Mesothelial cell of epicardium (in vitro differentiated cells): ENCODE measurements at regions not wholly inside any gene's neighbourhood (a gene's known extent, or its start where the extent isn't known, plus 50 kb on each side); places are given as distances from the start of the nearest gene placed in this dataset.

Experiments used
- DNase-seq, 2 experiments: peaks; one replicate each; pipeline ENCODE4 v3.0.0; 2021; ENCODE audit warnings: low spot score in 2 of 2; ENCODE audit not compliant: unreplicated experiment in 2 of 2
- H3K27ac Mint-ChIP-seq: 2 replicates; pipeline ENCODE4 v1.8.0; 2021; ENCODE audit warnings: mixed read lengths
- H3K27me3 Mint-ChIP-seq: 2 replicates; pipeline ENCODE4 v1.8.0; 2021; ENCODE audit warnings: low read depth, mixed read lengths
- H3K36me3 Mint-ChIP-seq: 2 replicates; pipeline ENCODE4 v1.8.0; 2021; ENCODE audit warnings: mixed read lengths
- H3K4me1 Mint-ChIP-seq: 2 replicates; pipeline ENCODE4 v1.8.0; 2021; ENCODE audit warnings: mixed read lengths
- H3K4me3 Mint-ChIP-seq: 2 replicates; pipeline ENCODE4 v1.8.0; 2021; ENCODE audit warnings: mild to moderate bottlenecking, moderate library complexity, mixed read lengths
- H3K9me3 Mint-ChIP-seq: 2 replicates; pipeline ENCODE4 v1.8.0; 2021; ENCODE audit warnings: mixed read lengths
- TF ChIP-seq, protein P1 (sequence below): fragments of 200-600 bp; sonication (generic); IDR thresholded peaks from one replicate; pipeline ENCODE4 v1.5.0; 2021; ENCODE audit warnings: antibody characterized with exemption; ENCODE audit not compliant: unreplicated experiment

DNA sequence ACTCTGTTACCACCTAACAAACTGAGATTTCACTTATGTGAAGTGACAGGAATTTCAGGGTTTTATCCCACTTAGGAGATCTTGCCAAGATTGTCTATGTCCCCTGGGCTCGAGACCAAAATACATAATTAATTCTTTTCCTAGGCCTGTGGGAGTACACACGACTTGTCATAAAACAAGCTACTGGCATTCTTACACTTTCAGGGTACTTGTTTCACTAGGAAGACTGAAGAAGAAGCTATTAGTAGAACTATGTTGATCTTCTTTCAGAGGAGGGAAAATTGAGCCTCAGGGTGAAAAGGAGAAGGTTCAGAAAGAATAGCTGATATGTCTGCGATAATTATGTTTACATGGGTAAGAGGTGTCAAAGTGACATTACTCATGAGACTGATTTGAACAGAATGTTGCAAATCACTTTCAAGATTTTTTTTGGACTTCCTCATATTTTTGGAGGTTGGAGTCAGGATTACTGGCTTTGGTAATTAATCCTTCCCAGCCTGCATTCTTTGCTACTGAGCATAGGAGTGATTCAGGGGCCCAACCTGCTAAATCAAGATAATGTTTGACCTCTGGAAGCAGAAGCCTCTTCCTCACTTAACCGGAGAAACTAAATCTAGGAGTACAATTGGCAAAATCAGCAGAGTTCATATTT, 240.0 kb upstream of the NT5C1B start:
- H3K36me3 Mint-ChIP-seq, result no peaks in the 10 kb centered on the region
- TF ChIP-seq, protein P1, sequence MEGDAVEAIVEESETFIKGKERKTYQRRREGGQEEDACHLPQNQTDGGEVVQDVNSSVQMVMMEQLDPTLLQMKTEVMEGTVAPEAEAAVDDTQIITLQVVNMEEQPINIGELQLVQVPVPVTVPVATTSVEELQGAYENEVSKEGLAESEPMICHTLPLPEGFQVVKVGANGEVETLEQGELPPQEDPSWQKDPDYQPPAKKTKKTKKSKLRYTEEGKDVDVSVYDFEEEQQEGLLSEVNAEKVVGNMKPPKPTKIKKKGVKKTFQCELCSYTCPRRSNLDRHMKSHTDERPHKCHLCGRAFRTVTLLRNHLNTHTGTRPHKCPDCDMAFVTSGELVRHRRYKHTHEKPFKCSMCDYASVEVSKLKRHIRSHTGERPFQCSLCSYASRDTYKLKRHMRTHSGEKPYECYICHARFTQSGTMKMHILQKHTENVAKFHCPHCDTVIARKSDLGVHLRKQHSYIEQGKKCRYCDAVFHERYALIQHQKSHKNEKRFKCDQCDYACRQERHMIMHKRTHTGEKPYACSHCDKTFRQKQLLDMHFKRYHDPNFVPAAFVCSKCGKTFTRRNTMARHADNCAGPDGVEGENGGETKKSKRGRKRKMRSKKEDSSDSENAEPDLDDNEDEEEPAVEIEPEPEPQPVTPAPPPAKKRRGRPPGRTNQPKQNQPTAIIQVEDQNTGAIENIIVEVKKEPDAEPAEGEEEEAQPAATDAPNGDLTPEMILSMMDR, result no peak
- DNase-seq, result no peak
- no peak overlapping the region for H3K4me3 Mint-ChIP-seq
- H3K27ac Mint-ChIP-seq, result peak overlapping the region; percentile 57
- peaks cover 45% of the 10 kb centered on the region for H3K4me1 Mint-ChIP-seq
- H3K9me3 Mint-ChIP-seq, result no peaks in the 10 kb centered on the region
- H3K27me3 Mint-ChIP-seq, result peaks cover 52% of the 10 kb centered on the region

DNA sequence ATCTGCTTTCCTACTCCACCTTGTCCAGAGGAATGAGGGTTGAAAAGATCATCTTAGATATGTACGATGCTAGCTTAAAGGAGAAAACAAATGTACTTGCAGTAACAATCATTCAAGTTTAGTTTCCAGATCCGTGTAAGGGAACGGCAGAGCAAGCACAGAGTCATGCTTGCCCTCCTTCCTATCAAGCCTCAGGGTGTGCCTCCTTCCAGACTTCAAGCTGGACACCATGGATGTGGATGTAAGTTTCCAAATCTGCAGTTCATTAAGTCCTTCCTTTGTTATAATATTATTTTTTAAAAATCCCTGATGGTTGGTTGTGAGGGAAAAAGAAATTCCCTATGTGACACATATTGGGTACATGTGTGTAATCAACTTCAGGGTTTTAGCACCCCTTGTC, 238.9 kb upstream of the NT5C1B start:
- TF ChIP-seq, protein P1, result no peak
- Mint-ChIP-seq H3K9me3 (no peaks in the 10 kb centered on the region), H3K4me3 (no peak overlapping the region), H3K27me3 (peaks cover 51% of the 10 kb centered on the region), H3K27ac (no peak overlapping the region), H3K36me3 (no peaks in the 10 kb centered on the region), H3K4me1 (peaks cover 47% of the 10 kb centered on the region)
- no peak for DNase-seq

DNA sequence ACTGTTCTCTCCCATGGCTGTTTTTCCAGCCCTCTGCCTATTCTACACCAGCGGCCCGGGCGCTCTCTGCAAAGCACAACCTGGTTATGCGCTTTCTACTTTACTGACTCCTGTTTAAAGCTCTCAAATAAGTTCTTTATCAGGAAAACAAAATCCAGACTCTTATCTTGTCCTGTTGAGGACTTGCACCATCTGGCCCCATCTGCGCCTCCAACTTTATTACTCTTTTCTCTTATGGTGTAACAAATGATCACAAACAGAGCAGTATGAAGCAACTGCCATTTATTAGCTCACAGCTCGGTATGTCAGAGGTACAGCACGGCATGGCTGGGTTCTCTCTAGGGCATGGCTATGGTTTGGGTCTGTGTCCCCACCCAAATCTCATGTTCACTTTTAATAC, 236.5 kb upstream of the NT5C1B start:
- H3K27ac Mint-ChIP-seq, result peak overlapping the region; percentile 5
- TF ChIP-seq, protein P1, result no peak
- no peak overlapping the region for H3K4me3 Mint-ChIP-seq
- H3K36me3 Mint-ChIP-seq, result no peaks in the 10 kb centered on the region
- no peak for DNase-seq
- no peaks in the 10 kb centered on the region for H3K9me3 Mint-ChIP-seq
- H3K4me1 Mint-ChIP-seq, result peaks cover 32% of the 10 kb centered on the region
- H3K27me3 Mint-ChIP-seq, result peaks cover 50% of the 10 kb centered on the region

DNA sequence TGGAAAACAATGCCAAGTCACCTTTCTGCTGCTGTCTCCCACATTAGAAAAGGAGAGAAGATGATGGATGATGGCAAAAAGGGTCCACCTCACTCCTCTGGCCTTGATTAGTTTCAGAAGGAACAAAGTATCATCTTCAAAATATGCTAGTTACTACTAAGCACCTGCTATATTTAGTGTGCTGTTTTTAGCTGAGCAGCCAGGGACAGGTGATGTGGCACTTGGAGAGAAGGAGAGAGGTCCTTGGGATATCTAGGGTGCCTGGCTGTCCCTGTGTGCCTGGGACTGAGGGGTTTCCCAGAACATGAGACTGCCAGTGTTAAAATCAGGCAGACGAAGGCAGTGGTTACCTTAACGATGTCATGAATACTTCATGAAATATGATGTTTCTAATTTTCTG, 235.5 kb upstream of the NT5C1B start:
- H3K36me3 Mint-ChIP-seq, result no peaks in the 10 kb centered on the region
- TF ChIP-seq, protein P1, result no peak
- peaks cover 49% of the 10 kb centered on the region for H3K27me3 Mint-ChIP-seq
- H3K4me3 Mint-ChIP-seq, result no peak overlapping the region
- no peak for DNase-seq
- H3K9me3 Mint-ChIP-seq, result no peaks in the 10 kb centered on the region
- H3K4me1 Mint-ChIP-seq, result peaks cover 28% of the 10 kb centered on the region
- H3K27ac Mint-ChIP-seq, result no peak overlapping the region

DNA sequence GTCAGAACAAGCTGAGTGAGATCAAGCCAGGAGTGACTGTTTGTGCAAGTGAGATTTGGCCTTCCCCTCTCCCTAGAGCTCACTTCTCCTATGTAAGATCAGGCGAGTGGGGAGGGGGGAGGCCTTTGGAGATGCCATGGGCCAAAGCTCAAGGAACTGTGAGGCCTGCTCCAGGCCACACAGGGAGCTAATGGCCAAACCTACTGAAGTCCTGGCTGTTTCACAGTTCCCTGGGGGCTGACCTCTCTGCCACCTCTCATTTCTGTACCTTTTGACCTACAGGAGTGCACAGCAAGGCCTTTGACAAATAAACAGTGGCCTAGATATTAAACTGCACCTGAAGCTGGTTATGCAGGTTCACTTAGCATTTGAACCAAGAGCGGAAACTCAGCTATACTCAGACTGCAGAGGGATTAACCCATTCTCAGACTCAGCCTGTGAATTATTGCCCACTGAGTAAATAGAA, 235.0 kb upstream of the NT5C1B start:
- TF ChIP-seq, protein P1, result no peak
- no peak overlapping the region for H3K27ac Mint-ChIP-seq
- peaks cover 49% of the 10 kb centered on the region for H3K27me3 Mint-ChIP-seq
- H3K4me1 Mint-ChIP-seq, result peaks cover 23% of the 10 kb centered on the region
- H3K9me3 Mint-ChIP-seq, result no peaks in the 10 kb centered on the region
- DNase-seq, result no peak
- no peak overlapping the region for H3K4me3 Mint-ChIP-seq
- H3K36me3 Mint-ChIP-seq, result no peaks in the 10 kb centered on the region

DNA sequence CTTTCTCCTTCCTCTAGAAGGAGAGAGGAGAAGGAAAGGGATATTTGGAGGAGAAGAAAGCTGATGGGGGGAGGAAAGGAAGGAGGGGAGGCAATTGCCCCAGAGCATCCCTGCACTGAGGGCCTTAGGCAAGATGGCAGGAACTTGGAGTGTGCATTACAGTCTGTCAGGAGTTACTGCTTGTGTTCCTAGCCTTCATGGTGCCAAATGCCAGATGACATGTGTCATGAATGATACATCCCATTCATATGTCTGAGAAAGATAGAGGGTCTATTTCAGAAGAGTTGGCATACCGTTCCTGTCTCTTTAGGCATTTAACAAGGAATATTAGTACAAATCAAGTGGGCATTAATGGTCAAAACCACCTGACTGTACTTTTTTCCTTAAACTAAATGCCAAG, 232.1 kb upstream of the NT5C1B start:
- no peaks in the 10 kb centered on the region for H3K36me3 Mint-ChIP-seq
- H3K27ac Mint-ChIP-seq, result no peak overlapping the region
- peaks cover 31% of the 10 kb centered on the region for H3K27me3 Mint-ChIP-seq
- no peaks in the 10 kb centered on the region for H3K9me3 Mint-ChIP-seq
- H3K4me3 Mint-ChIP-seq, result no peak overlapping the region
- DNase-seq, result no peak
- TF ChIP-seq, protein P1, result no peak
- H3K4me1 Mint-ChIP-seq, result peaks cover 17% of the 10 kb centered on the region
